Ascending aorta (tissue), 2 donors: ENCODE measurements at regions not wholly inside any gene's neighbourhood (a gene's known extent, or its start where the extent isn't known, plus 50 kb on each side); places are given as distances from the start of the nearest gene placed in this dataset.

ENCODE experiments used
- DNase-seq, 2 donors: peaks; one replicate each; pipeline ENCODE4 v3.0.0-alpha.2; 2019; ENCODE audit warnings: low spot score in 2 of 2
- H3K27ac ChIP-seq, 2 donors: fragments of 200-600 bp; sonication (generic); one replicate each; pipeline ENCODE4 v1.5.1; 2016 to 2017; ENCODE audit warnings: mild to moderate bottlenecking in 1 of 2
- H3K27me3 ChIP-seq: fragments of 200-600 bp; sonication (generic); one replicate; pipeline ENCODE4 v1.5.1; 2017
- H3K36me3 ChIP-seq, 2 donors: fragments of 200-600 bp; sonication (generic); one replicate each; pipeline ENCODE4 v1.5.1; 2016
- H3K4me1 ChIP-seq, 2 donors: fragments of 200-600 bp; sonication (generic); one replicate each; pipeline ENCODE4 v1.5.1; 2016 to 2017; ENCODE audit warnings: mild to moderate bottlenecking in 1 of 2
- H3K4me3 ChIP-seq, 2 donors: fragments of 200-600 bp; sonication (generic); one replicate each; pipeline ENCODE4 v1.5.1; 2016 to 2017; ENCODE audit warnings: mild to moderate bottlenecking in 1 of 2
- H3K9me3 ChIP-seq, 2 donors: fragments of 200-600 bp; sonication (generic); one replicate each; pipeline ENCODE4 v1.5.1; 2016
- CTCF ChIP-seq, 3 experiments: fragments of 200-600 bp in 2 of 3; fragments of 450-650 bp in 1 of 3; sonication (generic) in 2 of 3; IDR thresholded peaks; one replicate each; pipeline ENCODE4 v1.5.1; 2016 to 2019; ENCODE audit warnings: antibody characterized with exemption in 3 of 3, mild to moderate bottlenecking in 1 of 3, moderate library complexity in 1 of 3
- intact Hi-C: fragments of 100-400 bp; cut with DNase I; formaldehyde crosslinking; loops from one replicate; pipeline ENCODE4 v1.15.1; 2023

- no peak for DNase-seq
- Histone ChIP-seq H3K27me3 (no peaks in the 10 kb centered on the region), H3K36me3 (no peaks in the 10 kb centered on the region), H3K9me3 (no peaks in the 10 kb centered on the region), H3K27ac (no peak overlapping the region), H3K4me3 (no peak overlapping the region), H3K4me1 (no peaks in the 10 kb centered on the region)
- intact Hi-C loops = no loop called here
- TF ChIP-seq CTCF (IDR thresholded peaks at IDR 0.05) = no peak
Measured at GRCh38 chr10:25697412-25697811, 236.6 kb upstream of the MYO3A start.

GRCh38 chr10:25698638-25699037 lies 235.4 kb upstream of the MYO3A start:
- Histone ChIP-seq H3K9me3 (no peaks in the 10 kb centered on the region), H3K4me3 (no peak overlapping the region), H3K27me3 (no peaks in the 10 kb centered on the region), H3K4me1 (no peaks in the 10 kb centered on the region), H3K36me3 (no peaks in the 10 kb centered on the region), H3K27ac (no peak overlapping the region)
- intact Hi-C loops = no loop called here
- no peak for DNase-seq
- no peak for TF ChIP-seq CTCF (IDR thresholded peaks at IDR 0.05)

GRCh38 chr10:25699631-25700030 lies 234.4 kb upstream of the MYO3A start:
- no peak for DNase-seq
- intact Hi-C loops = no loop called here
- TF ChIP-seq CTCF (IDR thresholded peaks at IDR 0.05) = no peak
- no peaks in the 10 kb centered on the region for H3K36me3 ChIP-seq
- H3K4me3 ChIP-seq = no peak overlapping the region
- no peaks in the 10 kb centered on the region for H3K4me1 ChIP-seq
- no peaks in the 10 kb centered on the region for H3K9me3 ChIP-seq
- H3K27ac ChIP-seq = no peak overlapping the region
- H3K27me3 ChIP-seq = no peaks in the 10 kb centered on the region

GRCh38 chr10:25701652-25702051 lies 232.4 kb upstream of the MYO3A start:
- DNase-seq = no peak

GRCh38 chr10:25704622-25705021 lies 229.4 kb upstream of the MYO3A start:
- Histone ChIP-seq H3K9me3 (no peaks in the 10 kb centered on the region), H3K4me1 (no peaks in the 10 kb centered on the region), H3K36me3 (no peaks in the 10 kb centered on the region), H3K4me3 (no peak overlapping the region), H3K27me3 (no peaks in the 10 kb centered on the region), H3K27ac (no peak overlapping the region)
- no peak for TF ChIP-seq CTCF (IDR thresholded peaks at IDR 0.05)
- DNase-seq = no peak
- intact Hi-C loops = no loop called here

More at GRCh38 chr10:25701652-25702051, 232.4 kb upstream of the MYO3A start:
- H3K9me3 ChIP-seq = no peaks in the 10 kb centered on the region
- no peaks in the 10 kb centered on the region for H3K27me3 ChIP-seq
- intact Hi-C loops = no loop called here
- no peak overlapping the region for H3K4me3 ChIP-seq
- no peak for TF ChIP-seq CTCF (IDR thresholded peaks at IDR 0.05)
- no peaks in the 10 kb centered on the region for H3K4me1 ChIP-seq
- no peaks in the 10 kb centered on the region for H3K36me3 ChIP-seq
- no peak overlapping the region for H3K27ac ChIP-seq

GRCh38 chr10:25707572-25707971 lies 226.5 kb upstream of the MYO3A start:
- TF ChIP-seq CTCF (IDR thresholded peaks at IDR 0.05) = no peak
- Histone ChIP-seq H3K4me1 (no peaks in the 10 kb centered on the region), H3K27me3 (no peaks in the 10 kb centered on the region), H3K9me3 (no peaks in the 10 kb centered on the region), H3K36me3 (no peaks in the 10 kb centered on the region), H3K27ac (no peak overlapping the region), H3K4me3 (no peak overlapping the region)
- intact Hi-C loops = no loop called here
- DNase-seq = no peak
